LoVo (cell line): ENCODE measurements at regions not wholly inside any gene's neighbourhood (a gene's known extent, or its start where the extent isn't known, plus 50 kb on each side); places are given as distances from the start of the nearest gene placed in this dataset.

Experiments
- DNase-seq: peaks from one replicate; pipeline ENCODE4 v3.0.0-alpha.2; 2016; ENCODE audit warnings: low spot score

DNA sequence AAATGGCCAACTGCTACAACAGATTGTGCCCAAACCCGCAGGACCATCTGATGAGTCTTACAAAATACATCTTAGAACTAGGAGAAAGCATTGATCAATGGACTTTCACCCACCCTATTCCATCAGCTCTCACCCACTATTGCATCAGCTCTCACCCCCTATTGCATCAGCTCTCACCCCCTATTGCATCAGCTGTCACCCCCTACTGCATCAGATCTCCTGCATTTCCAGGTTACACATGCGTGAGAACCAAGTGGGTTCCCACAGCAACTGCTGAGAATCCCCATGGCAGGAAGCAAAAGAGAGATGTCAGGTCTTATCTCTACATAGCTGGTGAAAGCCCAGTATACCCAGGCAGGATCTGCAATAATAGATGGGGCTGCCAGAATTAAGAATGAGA lies 533.5 kb downstream of the LTN1 start:
- no peak for DNase-seq

DNA sequence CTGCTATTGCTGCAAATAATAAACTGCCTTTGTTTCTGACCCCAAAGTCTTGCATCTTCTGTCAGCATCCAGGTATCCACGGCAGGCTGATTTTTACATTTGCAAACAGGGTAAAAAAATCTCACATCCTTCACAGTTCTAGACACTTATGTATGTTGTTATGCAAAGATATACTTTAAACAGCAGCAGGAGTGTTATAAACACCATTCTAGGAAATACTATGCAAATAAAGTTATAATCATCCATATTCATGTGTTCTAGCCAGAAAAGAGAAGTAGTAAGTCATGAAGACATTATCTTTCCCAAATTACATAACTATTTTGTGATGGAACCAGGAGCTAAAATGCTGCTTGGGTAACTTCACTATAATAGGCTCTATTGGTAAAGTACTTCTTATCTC lies 534.2 kb downstream of the LTN1 start:
- DNase-seq = no peak

DNA sequence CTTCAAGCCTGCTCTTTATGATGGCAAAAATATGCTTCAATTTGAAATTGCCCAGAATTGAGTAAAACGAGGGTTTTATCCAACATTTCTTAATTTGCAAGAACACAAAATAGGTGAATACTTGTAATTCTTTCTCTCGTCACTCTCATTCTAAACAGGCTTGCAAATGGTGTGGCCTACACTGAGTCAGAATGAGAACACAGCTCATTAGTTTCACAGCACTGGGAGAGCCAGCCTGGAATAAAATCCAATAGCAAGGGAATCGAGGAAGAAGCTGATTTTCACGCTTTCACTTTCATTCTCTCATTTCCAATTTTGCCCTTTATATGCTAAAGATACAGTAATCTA lies 537.5 kb downstream of the LTN1 start:
- no peak for DNase-seq

DNA sequence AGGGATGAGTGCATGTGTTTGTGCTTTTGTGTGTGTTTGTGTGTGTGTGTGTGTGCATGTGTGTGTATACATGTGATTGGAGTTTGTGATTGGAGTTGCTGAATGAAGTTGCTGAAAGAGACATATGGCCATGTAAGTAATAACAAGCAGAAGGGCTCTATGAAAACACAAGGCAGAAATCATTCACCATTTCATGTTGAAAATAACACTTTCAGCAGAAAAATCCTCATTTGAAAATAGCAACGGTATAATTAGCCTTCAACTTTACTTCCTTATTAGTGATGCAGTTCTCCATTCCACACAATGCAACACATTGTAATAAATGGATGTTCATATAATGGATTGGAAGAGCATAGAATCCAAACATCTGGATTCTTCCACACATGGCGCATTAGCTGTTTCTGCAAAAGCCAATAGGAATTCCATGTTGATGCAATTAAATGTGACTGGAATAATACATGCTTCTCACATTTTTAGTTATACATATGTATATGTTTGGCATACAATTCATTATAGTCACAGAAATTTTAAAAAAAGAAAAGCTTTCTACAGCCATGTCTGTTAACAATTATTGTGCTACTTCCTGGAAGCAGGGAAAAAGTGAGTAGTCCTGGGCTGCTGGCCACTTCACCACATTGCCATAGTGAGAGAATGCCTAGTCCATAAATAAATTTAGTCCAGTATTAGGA lies 538.0 kb downstream of the LTN1 start:
- DNase-seq = no peak

DNA sequence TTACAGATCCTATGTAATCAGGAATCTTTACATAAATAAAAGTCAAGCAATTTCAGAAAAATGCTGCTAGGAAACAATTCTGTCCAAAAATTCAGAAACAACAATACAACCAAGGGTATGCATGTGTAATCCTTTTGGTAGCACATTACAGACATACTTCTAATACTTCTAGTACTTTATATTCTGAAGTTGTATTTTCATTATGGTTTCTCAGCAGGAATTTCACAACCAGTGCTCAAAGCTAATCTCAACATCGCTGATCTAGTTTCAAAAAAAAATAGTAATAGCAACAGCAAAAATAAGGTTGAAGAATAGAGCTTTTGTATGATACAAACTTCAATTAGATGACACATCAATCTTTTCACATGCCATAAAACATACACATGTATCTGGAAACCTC lies 545.2 kb downstream of the LTN1 start:
- no peak for DNase-seq

DNA sequence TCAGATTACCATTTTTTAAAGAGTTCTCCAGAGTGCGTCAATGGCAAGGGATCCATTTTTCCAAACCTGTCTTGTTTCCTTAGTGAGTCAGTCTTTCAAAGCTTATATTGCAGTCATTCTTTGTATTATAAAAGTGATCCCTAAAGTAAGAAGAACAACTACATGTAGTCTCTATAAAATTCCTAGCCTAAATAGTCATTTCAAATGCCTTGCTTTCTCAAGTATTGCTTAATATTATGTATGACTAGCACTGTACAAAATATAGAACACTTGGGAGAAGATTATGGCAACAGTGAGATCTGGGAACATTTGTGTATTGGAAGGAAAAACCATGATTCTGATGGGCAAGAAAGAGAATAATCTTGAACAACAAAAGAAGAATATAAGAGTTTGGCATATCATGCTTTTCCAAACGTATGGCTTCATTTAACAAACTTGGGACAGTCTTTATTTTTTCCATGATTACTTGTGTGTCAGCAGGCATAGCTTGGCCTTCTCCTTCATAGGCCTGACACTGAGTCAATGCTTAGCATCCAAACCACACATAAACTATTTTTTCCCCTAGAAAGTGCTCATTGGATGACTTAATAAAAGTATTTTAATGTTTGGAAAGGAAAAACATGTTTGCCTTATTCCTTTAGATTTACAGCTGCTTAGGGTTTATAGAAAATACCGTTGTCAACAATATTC lies 547.4 kb downstream of the LTN1 start:
- DNase-seq = no peak

DNA sequence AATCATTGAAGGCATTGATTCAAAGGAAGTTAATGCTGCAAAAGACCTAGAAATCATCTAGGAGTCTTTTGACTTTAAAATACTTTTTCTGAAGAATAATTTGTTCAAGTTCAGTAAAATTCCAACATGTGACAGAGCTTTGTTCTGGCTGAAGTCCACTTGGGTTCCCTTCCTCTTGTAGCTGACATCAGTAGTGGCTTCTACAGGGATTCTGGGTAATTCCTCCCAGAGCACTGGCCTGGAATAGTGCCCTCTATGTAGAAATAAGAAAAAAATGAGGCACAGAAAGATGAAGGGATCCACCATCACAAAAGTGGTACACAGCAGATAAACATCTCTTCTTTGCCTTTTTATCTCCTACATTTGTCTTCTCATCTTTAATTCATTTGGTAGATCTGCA lies 548.1 kb downstream of the LTN1 start:
- no peak for DNase-seq

DNA sequence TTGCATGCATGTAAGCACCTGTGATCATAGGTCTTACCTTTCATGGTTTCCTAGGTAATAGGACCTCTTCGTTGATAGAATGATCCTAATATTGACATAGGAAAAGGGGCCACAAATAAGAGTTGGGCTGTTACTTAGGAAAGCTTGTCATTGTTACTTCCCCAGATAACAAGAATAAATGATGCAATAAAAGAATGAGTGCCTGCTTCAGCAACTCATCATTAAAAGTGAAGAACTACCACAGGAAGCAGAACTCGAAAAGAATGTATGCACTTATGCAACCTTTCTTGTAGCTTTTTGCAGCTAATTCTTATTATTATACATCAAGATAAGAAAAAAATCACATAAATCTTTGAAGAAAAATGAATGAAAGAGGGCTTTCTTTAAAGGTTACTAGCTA lies 548.6 kb downstream of the LTN1 start:
- DNase-seq = no peak

DNA sequence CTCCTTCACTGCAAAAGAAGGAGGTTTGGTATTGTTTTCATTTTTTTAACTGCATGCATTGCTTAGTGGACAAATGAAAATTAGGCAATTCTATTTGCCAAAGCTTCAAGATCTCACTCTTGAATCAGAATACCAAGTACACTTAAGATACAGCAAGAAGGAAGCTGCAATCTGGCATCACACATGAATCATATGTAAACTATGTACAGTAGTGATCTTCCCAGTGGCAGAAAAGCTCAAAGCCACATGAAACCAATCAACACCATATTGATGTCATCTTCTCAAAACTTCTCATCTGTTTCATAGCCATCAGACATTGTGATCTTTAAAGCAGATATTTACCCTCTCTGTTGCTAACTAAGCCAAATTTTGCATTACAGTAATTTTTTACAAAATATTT lies 550.1 kb downstream of the LTN1 start:
- no peak for DNase-seq

DNA sequence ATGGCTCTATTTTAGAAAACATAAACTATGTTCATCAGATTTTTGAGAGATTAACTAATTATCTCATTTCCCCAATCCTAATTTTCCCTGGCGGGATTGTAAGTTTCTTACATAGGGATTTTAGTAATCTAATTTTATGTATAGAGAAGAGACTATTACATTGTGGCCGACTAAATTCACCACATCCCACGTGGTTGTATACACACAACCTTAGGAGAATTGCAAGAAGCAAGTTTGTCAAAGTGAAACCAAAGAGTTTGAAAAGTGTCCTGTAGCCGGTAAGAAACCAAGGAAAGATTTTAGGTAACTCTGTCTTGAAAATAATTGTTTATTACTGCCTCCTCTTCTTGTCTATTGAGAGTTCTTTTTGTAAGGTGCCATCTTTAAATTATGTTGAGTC lies 550.6 kb downstream of the LTN1 start:
- no peak for DNase-seq

DNA sequence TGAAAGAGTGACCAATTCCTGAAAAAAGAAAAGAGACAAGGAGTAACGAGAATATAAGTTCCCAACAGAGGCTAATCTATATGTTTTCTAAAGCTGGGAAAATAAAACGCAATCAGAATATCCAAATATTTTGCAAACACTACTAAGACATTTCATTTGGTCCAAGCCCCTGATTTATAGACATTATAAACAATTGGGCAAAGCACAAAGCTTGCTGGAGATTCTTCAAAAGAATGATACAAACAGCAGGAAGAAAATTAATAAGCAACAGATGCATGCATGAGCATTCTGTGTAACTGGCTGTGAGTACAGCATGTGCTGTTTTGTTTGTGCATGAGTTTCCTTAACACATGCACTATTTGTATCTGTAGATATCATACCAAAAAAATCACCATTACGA lies 552.9 kb downstream of the LTN1 start:
- no peak for DNase-seq

DNA sequence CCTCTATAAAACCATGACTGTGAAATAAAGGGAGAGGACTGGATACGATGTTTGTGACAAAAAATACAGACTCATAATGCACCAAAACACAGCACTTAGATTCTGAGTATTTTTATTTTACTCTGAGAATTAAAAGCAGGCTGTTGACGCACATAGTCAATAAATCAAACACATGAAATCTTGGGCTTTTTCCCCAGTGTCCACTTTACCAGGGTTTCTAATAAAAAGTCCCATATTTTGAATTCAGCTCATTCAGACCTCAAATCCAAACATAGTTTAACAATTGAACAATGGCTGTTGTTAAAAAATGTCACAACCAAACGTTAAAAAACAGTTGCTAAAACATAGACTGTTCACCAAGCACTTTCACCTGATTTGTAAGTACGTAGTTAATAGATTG lies 553.4 kb downstream of the LTN1 start:
- no peak for DNase-seq

DNA sequence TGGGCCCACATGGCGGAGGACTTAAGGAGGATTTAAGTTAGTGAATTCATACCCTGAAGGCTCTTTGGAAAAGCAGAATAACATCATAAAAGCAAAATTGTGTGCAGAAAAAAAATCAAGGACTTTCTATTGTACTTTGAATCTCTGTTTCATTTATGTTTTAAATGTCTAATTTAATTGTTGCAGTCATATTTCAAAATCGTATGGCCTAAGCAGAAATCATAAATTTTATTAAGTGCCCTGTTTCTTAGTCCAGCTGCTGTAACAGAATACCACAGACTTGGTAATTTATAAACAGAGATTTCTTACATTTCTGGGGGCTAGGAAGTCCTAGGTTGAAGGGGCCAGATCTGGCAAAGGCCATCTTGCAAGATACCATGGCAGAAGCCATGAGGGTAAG lies 555.6 kb downstream of the LTN1 start:
- no peak for DNase-seq

DNA sequence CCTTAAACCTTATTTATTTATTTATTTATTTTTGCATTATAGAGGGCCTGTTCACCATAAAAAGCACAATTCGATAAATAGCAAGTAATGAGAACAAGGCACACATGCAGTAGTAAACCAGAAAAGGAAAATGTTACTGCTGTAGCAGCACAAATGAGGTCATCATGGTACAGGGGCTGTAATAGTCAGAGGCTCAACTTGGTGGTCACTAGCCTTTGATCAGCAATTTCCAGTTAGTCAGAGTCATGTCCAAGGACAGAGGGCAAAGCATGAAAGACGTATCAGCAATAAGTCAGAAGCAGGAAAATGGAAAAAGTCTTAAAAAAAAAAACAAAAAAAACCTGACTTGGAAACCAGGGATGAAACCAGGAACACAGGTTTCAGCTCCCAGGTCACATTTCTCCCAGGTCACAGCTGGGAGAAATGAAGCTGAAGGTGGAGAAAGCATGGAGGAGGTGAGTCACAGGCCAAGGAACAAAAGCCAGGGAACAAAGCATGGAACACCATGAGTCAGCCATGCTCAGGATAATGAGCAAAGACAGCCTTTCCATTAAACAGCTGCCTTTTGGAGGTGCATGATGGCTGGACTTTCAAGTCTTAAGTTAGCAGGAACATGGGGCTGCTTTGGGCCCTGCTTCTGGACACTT lies 556.3 kb downstream of the LTN1 start:
- no peak for DNase-seq

DNA sequence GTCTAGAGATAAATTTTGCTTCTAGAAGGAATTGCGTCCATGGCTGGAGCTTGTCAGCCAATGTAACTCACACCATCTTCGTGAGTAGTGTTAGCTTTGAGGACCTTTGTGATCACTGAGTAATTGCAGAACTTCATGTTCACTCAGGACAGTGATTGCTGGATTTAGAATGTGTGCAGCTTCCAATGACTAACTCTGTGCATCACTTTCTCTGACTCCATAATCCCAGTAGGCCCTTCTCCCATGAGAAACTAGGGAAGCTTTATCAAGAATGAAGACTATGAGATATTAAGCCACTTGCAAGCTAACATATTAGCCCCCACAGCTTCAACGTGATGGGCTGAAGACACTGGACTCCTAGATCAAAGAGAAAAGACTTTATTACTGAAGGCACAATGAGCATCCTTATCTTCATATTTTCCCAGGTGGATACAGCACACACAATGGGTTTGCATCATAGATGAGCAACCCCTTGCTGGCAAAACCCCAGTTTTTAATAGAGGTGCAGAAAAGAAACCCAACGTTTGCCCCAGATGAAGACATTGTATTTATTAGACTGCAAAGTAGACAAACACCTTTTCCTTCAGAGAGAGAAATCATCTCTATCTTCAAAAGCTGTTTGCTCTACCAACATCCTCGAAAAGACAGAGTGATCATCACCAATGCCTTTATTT lies 561.0 kb downstream of the LTN1 start:
- DNase-seq = no peak

DNA sequence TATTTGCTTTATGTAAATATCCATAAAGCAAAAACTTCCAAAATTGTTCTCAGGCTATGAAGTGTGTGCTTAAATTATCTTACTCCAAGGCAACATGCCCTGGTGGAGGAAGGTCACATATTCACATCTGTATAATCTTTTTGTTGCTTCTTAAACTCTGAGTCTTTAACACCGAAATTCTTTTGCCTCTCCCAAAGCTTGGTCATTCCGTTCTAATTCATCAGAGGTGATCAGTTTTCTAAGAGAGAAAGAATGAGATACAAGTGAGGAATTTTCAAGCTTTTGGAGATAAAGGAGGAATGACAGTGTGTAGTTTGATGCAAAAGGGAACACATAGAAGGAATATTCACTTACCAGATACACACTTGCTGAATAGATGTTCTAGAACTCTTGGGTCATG lies 561.7 kb downstream of the LTN1 start:
- no peak for DNase-seq

DNA sequence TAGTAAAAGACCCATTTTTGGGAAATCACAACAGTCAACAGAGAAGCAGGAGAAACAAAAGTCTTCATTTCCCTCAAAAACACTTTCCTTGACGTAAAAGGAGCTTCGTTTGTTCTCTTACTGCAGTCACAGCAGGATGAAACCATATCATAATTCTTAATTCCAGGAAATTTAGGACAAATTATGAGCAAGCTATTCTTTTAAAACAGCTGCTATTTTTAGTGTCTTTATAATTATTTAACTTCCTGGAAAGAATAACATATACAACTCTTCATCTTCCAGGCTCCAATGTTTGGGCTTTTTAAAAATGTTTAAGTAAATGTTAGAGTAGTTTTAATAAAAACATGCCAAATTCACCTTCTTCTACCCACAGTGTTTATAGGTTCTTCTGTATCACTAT lies 563.5 kb downstream of the LTN1 start:
- no peak for DNase-seq

DNA sequence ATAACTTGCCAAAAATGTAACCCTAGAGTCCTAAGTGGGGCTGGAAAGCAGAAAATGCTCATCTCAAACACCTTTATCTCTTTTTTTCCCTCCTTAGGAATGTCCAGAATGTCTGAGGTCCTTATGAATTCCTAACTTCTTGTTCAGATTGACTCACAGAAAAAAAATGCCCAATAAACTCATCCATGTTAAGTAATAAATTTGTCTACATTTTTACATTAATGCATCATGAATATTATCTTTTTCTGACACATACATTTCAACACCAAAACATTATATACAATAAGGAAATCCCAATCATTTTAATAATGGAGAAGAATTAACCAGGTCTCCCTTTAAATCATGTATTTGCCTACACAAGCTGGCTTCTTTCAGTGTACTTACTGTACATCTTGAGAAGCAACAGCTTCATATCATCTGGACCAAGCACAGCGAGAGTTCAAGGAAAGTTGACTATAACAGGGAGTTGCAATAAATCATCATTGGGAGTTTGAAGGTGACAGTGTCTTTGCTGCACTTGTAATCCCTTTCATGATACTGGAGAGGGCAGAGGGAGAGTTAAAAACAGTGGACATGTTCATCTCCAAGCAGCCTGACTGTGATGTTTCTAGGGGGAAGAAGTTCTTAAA lies 565.2 kb downstream of the LTN1 start:
- no peak for DNase-seq

DNA sequence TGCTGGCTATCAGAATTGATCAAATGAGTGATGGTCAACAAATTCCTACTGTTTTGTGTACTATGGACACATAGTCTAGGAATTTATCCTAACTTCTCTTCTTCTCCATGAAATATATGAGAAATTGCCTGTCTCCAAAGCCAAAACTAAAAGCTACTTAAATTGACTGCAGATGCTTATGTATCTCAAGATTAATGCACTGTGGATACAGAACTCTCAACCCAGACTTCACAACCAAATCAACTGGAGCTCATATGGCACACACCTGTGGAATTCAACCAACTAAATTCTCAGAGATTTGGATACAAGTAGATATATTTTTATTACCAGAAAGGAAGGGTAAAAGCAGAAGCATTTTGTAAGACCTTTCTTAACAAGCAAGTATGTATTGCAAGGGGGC lies 566.1 kb downstream of the LTN1 start:
- DNase-seq = no peak

DNA sequence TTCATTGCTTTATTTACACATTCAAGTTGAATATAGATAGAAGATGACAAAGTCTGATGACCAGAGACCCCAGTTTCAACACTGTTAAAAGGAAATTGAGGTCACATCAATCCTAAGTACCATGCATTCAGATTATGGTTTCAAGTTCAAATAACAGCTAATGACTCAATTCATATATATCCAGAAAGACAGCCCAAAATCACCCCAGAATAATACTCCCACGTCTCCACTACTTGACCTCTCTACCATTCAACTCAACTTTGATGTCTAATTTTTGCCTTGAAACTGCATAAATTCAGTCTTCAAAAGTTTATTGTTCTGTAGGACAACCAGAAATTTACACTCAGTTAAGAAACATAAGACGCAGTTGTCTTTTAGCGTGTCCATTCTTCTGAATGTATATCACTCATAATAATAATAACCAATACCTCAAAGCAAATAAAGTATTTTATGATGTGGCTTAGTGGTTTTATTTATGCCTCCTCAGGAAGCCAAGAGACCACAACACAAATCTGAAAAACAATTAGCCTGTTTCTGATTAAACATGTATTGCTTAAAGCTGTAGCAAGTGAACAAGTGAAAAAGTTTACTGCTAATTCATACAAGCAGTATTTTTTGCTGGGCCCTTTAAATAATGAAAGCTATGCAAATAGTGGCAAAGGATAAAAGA lies 569.0 kb downstream of the LTN1 start:
- no peak for DNase-seq

DNA sequence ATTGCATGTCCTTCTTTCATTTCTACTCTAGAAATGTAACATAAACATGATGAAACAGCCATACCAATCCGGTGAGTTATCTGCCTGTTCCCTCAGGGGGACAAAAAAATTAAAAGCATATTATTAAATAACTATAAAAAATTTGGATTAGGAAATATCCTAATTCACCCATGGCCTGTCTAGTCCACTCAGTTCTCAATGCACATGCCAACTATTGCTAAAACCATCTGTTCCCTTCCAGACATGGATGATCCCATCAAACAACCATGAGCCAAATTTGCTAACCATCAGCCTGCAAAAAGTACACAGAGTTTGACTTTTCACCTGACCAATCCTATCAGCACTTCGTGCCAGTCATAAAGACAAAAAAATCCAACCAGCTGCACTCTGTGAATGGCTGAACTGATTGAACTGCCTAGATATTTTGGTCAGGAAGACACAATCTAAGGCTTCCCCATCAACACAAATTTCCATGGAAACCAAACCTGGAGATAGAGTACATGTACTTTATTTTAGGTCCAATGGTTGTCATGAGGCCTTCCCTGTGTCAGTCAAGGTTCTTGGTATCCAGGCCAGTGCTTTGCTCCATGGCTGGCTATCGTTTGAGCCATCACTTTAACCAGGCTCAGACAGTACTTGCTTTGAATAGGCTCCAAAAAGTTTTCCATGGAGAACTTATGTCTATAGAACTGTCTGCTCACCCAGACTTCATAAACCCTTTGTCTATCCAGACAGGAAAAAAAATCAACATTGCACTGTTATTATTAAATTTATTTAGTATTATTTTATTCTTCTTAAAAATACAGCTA lies 570.8 kb downstream of the LTN1 start:
- no peak for DNase-seq
